ENCODE measurements at regions not wholly inside any gene's neighbourhood (a gene's known extent, or its start where the extent isn't known, plus 50 kb on each side); places are given as distances from the start of the nearest gene placed in this dataset.
"Not testable (repeated sequence)": the region's sequence is repeated elsewhere in the genome, so short reads cannot be mapped to it uniquely, and the experiment has no call there.

DNA sequence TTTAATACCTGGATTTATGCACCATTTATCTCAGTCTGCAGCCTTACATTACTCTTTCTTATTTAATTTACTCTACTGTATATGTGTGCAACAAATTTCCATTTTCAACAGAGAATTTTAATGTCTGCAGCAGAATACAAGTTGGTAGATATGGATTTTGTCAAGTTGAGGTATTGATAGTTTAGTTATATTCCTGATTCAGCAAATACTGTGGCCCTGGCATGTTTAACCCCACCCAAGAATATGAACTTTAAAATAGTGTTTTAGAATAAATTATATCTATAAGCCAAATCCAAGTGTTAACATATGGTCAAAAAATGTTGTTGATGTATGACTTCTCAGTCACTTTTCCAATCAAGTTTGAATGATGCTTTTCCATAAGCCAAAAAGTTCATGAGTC is 378.4 kb upstream of the NRG3 start:
- no peaks in the 10 kb centered on the region for H3K36me3 ChIP-seq (ENCODE audit: insufficient read depth, low read length)
- H3K4me3 ChIP-seq (ENCODE audit: low read depth, low read length) = no peak overlapping the region
- H2AFZ ChIP-seq (ENCODE audit: low read length, unreplicated experiment) = no peak overlapping the region
- no peaks in the 10 kb centered on the region for H3K79me2 ChIP-seq (ENCODE audit: control insufficient read depth, insufficient read depth, low read length, unreplicated experiment)
- H3K4me1 ChIP-seq (ENCODE audit: control insufficient read depth, insufficient read depth, low read length, unreplicated experiment) = no peaks in the 10 kb centered on the region
- H3K27me3 ChIP-seq (ENCODE audit: insufficient read depth, low read length) = no peaks in the 10 kb centered on the region
- no peak overlapping the region for H3K27ac ChIP-seq (ENCODE audit: low read depth, low read length)

DNA sequence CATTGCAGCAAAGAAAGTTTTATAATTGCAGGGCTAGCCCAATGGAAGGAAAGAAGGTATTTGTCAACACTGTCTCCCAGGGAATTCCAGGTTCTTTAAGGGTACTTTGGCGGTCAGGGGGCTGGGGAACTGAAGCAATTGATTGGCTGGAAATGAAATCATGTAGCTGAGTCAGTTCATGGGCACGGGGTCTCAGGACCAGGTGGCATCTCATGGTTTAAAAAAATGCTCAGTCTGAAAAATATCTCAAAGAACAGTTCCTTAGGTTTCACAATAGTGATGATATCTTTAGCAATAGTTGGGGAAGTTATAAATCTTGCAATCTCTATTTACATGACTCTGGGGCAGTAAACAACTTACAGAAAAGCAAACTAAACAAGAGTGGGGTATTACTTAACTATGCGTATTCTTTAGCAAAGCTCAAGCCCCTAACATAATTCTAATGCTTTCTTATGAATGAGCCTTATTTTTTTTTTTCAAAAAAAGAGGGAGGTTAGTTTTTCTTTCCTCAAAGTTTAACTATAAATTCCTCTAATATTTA is 376.9 kb upstream of the NRG3 start:
- Histone ChIP-seq H3K79me2 (ENCODE audit: control insufficient read depth, insufficient read depth, low read length, unreplicated experiment) (no peaks in the 10 kb centered on the region), H3K4me3 (ENCODE audit: low read depth, low read length) (no peak overlapping the region), H2AFZ (ENCODE audit: low read length, unreplicated experiment) (no peak overlapping the region), H3K36me3 (ENCODE audit: insufficient read depth, low read length) (no peaks in the 10 kb centered on the region), H3K4me1 (ENCODE audit: control insufficient read depth, insufficient read depth, low read length, unreplicated experiment) (no peaks in the 10 kb centered on the region), H3K27me3 (ENCODE audit: insufficient read depth, low read length) (no peaks in the 10 kb centered on the region), H3K27ac (ENCODE audit: low read depth, low read length) (no peak overlapping the region)

DNA sequence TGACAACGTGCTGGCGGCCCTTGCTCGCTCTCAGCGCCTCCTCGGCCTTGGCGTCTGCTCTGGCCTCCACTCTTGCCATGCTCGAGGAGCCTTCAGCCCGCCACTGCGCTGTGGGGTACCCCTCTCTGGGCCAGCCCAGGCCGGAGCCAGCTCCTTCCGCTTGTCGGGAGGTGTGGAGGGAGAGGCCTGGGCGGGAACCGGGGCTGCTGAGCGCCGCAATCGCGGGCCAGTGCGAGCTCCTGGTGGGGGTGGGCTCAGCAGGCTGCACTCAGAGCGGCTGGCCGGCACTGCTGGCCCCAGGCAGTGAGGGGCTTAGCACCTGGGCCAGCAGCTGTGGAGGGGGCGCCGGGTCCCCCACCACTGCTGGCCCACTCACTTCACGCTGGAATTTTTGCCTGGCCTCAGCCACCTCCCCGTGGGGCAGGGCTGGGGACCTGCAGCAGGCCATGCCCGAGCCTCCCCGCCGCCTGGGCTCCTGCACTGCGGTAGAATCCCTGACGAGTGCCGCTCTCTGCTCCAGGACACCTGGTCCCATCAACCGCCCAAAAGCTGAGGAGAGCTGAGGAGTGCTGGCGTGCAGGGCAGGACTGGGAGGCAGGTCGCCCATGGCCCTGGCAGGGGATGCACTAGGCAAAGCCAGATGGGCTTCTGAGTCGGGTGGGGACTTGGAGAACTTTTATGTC is 372.2 kb upstream of the NRG3 start:
- Histone ChIP-seq H3K36me3 (ENCODE audit: insufficient read depth, low read length) (no peaks in the 10 kb centered on the region), H2AFZ (ENCODE audit: low read length, unreplicated experiment) (no peak overlapping the region), H3K4me3 (ENCODE audit: low read depth, low read length) (no peak overlapping the region), H3K79me2 (ENCODE audit: control insufficient read depth, insufficient read depth, low read length, unreplicated experiment) (no peaks in the 10 kb centered on the region), H3K4me1 (ENCODE audit: control insufficient read depth, insufficient read depth, low read length, unreplicated experiment) (no peaks in the 10 kb centered on the region), H3K27ac (ENCODE audit: low read depth, low read length) (no peak overlapping the region), H3K27me3 (ENCODE audit: insufficient read depth, low read length) (no peaks in the 10 kb centered on the region)

DNA sequence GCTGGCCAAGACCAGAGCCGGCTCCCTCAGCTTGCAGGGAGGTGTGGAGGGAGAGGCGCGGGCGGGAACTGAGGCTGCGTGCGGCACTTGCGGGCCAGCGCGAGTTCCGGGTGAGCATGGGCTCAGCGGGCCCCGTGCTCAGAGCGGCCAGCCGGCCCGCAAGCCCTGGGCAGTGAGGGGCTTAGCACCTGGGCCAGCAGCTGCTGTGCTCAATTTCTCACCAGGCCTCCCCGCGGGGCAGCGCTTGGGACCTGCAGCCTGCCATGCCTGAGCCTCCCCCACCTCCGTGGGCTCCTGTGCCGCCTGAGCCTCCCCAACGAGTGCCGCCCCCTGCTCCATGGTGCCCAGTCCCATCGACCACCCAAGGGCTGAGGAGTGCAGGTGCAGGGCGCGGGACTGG is 369.2 kb upstream of the NRG3 start:
- not testable (repeated sequence) for H3K27me3 ChIP-seq (ENCODE audit: insufficient read depth, low read length); H2AFZ ChIP-seq (ENCODE audit: low read length, unreplicated experiment); H3K4me1 ChIP-seq (ENCODE audit: control insufficient read depth, insufficient read depth, low read length, unreplicated experiment); H3K36me3 ChIP-seq (ENCODE audit: insufficient read depth, low read length); H3K4me3 ChIP-seq (ENCODE audit: low read depth, low read length); H3K27ac ChIP-seq (ENCODE audit: low read depth, low read length); H3K79me2 ChIP-seq (ENCODE audit: control insufficient read depth, insufficient read depth, low read length, unreplicated experiment)

DNA sequence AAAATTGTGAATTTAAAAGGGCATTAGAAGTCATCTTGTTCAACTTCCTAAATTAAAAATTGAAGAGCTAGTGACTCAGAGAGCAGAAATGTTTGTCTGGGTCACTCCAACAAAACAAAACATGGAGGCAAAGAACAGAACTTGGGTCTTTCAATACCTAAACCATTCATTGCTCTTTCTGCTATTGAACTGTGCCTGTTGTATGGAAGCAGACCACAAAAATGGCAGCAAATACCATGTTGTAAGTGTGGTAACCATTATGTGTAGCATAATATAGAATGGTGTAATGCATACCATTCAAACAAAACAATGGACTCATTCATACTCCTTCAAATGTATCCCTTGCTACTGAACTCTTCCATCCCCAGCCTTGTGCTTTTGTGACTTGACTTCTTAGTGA is 360.2 kb upstream of the NRG3 start:
- no peaks in the 10 kb centered on the region for H3K27me3 ChIP-seq (ENCODE audit: insufficient read depth, low read length)

DNA sequence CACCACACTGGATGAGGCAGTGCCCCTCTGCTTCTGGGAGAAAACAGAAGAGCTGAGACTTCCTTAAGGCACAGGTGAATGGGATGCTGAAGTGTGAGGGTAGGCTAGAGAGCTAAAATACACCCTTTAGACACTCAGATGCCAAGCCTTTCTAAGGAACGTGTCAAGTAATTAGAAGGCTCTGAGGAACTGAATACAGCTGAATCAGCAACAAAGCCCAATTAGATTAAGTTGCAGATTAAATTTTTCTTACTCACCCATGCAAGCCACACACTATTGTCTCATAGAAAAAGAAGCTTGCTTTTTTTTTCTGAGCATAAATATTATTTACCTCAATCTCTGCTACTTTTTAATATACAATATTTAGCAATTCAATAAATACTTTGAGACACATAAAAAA is 354.3 kb upstream of the NRG3 start:
- H3K79me2 ChIP-seq (ENCODE audit: control insufficient read depth, insufficient read depth, low read length, unreplicated experiment) = no peaks in the 10 kb centered on the region
- H2AFZ ChIP-seq (ENCODE audit: low read length, unreplicated experiment) = no peak overlapping the region
- no peaks in the 10 kb centered on the region for H3K4me1 ChIP-seq (ENCODE audit: control insufficient read depth, insufficient read depth, low read length, unreplicated experiment)
- no peaks in the 10 kb centered on the region for H3K27me3 ChIP-seq (ENCODE audit: insufficient read depth, low read length)
- no peaks in the 10 kb centered on the region for H3K36me3 ChIP-seq (ENCODE audit: insufficient read depth, low read length)
- no peak overlapping the region for H3K27ac ChIP-seq (ENCODE audit: low read depth, low read length)
- H3K4me3 ChIP-seq (ENCODE audit: low read depth, low read length) = no peak overlapping the region

More for the DNA sequence above, 360.2 kb upstream of the NRG3 start:
- Histone ChIP-seq H3K36me3 (ENCODE audit: insufficient read depth, low read length) (no peaks in the 10 kb centered on the region), H2AFZ (ENCODE audit: low read length, unreplicated experiment) (no peak overlapping the region), H3K79me2 (ENCODE audit: control insufficient read depth, insufficient read depth, low read length, unreplicated experiment) (no peaks in the 10 kb centered on the region), H3K27ac (ENCODE audit: low read depth, low read length) (no peak overlapping the region), H3K4me1 (ENCODE audit: control insufficient read depth, insufficient read depth, low read length, unreplicated experiment) (no peaks in the 10 kb centered on the region), H3K4me3 (ENCODE audit: low read depth, low read length) (no peak overlapping the region)

DNA sequence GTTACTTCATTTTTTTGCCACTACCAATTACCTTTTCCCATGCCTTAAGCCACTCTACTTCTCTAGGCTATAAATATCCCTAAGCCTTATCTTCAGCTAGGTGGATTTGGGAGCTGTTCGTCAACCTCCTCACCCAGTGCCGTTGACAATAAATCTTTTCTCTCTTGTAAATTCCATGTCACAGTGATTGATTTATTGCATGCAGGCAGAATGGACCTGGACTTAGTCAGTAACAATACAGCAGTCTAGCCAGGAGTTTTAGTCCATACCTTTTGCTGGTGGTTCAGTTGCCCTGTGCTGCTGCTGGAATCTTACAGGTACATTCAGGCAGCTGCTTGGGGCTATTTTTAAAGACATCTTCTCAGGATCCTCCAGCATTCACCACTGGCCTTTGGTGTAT is 350.5 kb upstream of the NRG3 start:
- H3K4me3 ChIP-seq (ENCODE audit: low read depth, low read length) = no peak overlapping the region
- no peaks in the 10 kb centered on the region for H3K79me2 ChIP-seq (ENCODE audit: control insufficient read depth, insufficient read depth, low read length, unreplicated experiment)
- H3K36me3 ChIP-seq (ENCODE audit: insufficient read depth, low read length) = no peaks in the 10 kb centered on the region
- no peaks in the 10 kb centered on the region for H3K27me3 ChIP-seq (ENCODE audit: insufficient read depth, low read length)
- H3K27ac ChIP-seq (ENCODE audit: low read depth, low read length) = no peak overlapping the region
- H2AFZ ChIP-seq (ENCODE audit: low read length, unreplicated experiment) = no peak overlapping the region
- no peaks in the 10 kb centered on the region for H3K4me1 ChIP-seq (ENCODE audit: control insufficient read depth, insufficient read depth, low read length, unreplicated experiment)

DNA sequence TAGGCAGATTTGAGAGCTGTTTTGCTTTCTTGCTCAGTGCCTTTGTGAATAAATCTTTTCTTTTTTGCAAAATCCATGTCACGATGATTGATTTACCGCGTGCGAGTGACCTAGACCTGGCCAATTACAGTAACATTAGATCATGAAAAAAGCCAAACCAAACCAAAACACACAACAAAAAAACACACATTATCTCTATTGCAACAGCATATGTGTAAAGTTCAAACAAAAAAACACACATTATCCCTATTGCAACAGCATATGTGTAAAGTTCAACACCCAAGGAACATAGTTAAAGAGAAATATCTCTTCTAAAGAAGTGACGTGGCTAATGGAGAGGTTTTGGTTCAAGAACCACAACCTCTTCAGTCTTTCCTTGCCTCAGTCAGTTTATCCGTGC is 342.6 kb upstream of the NRG3 start:
- H3K4me3 ChIP-seq (ENCODE audit: low read depth, low read length) = no peak overlapping the region
- no peak overlapping the region for H2AFZ ChIP-seq (ENCODE audit: low read length, unreplicated experiment)
- no peaks in the 10 kb centered on the region for H3K27me3 ChIP-seq (ENCODE audit: insufficient read depth, low read length)
- no peaks in the 10 kb centered on the region for H3K4me1 ChIP-seq (ENCODE audit: control insufficient read depth, insufficient read depth, low read length, unreplicated experiment)
- no peaks in the 10 kb centered on the region for H3K79me2 ChIP-seq (ENCODE audit: control insufficient read depth, insufficient read depth, low read length, unreplicated experiment)
- H3K27ac ChIP-seq (ENCODE audit: low read depth, low read length) = no peak overlapping the region
- no peaks in the 10 kb centered on the region for H3K36me3 ChIP-seq (ENCODE audit: insufficient read depth, low read length)

DNA sequence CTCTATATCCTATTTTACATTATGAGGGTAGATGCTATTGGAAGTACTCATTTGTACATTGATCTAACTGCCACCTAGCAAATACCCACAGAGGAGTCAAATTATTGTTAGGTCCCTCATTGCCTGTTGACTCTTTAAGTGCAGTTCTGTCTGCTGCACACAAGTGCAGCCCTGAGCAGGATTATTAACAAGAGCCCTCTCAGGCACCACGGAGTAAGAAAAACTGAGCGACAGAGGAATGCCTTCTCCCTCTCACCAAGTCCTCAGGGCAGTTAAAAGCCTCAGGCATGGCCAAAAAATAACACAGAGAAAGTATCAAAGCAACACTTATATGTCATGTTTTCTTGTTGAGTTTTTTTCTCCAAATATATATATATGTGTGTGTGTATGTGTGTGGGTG is 340.0 kb upstream of the NRG3 start:
- Histone ChIP-seq H3K27ac (ENCODE audit: low read depth, low read length) (no peak overlapping the region), H3K4me1 (ENCODE audit: control insufficient read depth, insufficient read depth, low read length, unreplicated experiment) (no peaks in the 10 kb centered on the region), H3K79me2 (ENCODE audit: control insufficient read depth, insufficient read depth, low read length, unreplicated experiment) (no peaks in the 10 kb centered on the region), H3K4me3 (ENCODE audit: low read depth, low read length) (no peak overlapping the region), H3K27me3 (ENCODE audit: insufficient read depth, low read length) (no peaks in the 10 kb centered on the region), H2AFZ (ENCODE audit: low read length, unreplicated experiment) (no peak overlapping the region), H3K36me3 (ENCODE audit: insufficient read depth, low read length) (no peaks in the 10 kb centered on the region)

DNA sequence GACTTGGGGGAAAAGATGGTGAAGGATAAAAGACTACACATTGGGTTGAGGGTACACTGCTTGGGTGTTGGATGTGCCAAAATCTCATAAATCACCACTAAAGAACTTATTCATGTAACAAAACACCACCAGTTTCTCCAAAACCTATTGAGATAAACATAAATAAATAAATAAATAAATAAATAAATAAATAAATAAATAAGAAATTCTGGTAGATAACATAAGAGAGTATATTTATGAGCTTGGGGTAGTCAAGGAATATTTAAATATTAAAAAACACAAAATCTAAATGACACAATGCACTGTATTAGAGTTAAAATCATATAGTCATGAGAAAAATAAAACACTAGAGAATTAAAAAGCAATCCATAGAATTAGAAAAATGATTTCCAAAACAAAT is 333.5 kb upstream of the NRG3 start:
- Histone ChIP-seq H3K36me3 (ENCODE audit: insufficient read depth, low read length) (no peaks in the 10 kb centered on the region), H2AFZ (ENCODE audit: low read length, unreplicated experiment) (no peak overlapping the region), H3K27me3 (ENCODE audit: insufficient read depth, low read length) (no peaks in the 10 kb centered on the region), H3K4me3 (ENCODE audit: low read depth, low read length) (no peak overlapping the region), H3K27ac (ENCODE audit: low read depth, low read length) (no peak overlapping the region), H3K79me2 (ENCODE audit: control insufficient read depth, insufficient read depth, low read length, unreplicated experiment) (no peaks in the 10 kb centered on the region), H3K4me1 (ENCODE audit: control insufficient read depth, insufficient read depth, low read length, unreplicated experiment) (no peaks in the 10 kb centered on the region)

DNA sequence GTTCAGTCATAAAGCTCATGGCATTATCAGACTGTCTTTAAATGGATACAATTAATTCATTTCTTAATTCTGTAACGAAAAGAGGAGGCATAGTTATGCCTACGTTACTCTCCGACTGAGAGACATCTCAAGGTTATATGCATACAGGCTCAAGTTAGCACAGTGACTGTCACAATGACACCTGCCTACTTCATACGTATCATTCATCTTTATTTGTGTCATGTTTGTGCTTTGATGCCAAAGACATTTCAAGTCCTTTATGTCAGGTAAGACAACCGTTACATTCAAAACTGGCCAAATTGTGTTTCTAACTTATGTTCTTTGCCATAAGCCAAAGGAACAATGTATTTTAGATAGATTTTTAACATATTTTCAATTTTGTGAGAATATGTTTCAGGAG is 328.8 kb upstream of the NRG3 start:
- Histone ChIP-seq H3K27ac (ENCODE audit: low read depth, low read length) (no peak overlapping the region), H3K4me3 (ENCODE audit: low read depth, low read length) (no peak overlapping the region), H3K27me3 (ENCODE audit: insufficient read depth, low read length) (no peaks in the 10 kb centered on the region), H3K36me3 (ENCODE audit: insufficient read depth, low read length) (no peaks in the 10 kb centered on the region), H2AFZ (ENCODE audit: low read length, unreplicated experiment) (no peak overlapping the region), H3K79me2 (ENCODE audit: control insufficient read depth, insufficient read depth, low read length, unreplicated experiment) (no peaks in the 10 kb centered on the region), H3K4me1 (ENCODE audit: control insufficient read depth, insufficient read depth, low read length, unreplicated experiment) (no peaks in the 10 kb centered on the region)
